ENCODE measurements at regions not wholly inside any gene's neighbourhood (a gene's known extent, or its start where the extent isn't known, plus 50 kb on each side); places are given as distances from the start of the nearest gene placed in this dataset.
"Not testable (repeated sequence)": the region's sequence is repeated elsewhere in the genome, so short reads cannot be mapped to it uniquely, and the experiment has no call there.

GRCh38 chr13:24931450-24932251 lies 164.3 kb upstream of the PABPC3 start:
- DNase-seq (ENCODE audit: low read depth in 1 of 2, low spot score in 1 of 2): no peak

GRCh38 chr13:24933106-24934023 lies 162.6 kb upstream of the PABPC3 start:
- not testable (repeated sequence) for DNase-seq (ENCODE audit: low read depth in 1 of 2, low spot score in 1 of 2)

- not testable (repeated sequence) for DNase-seq (ENCODE audit: low read depth in 1 of 2, low spot score in 1 of 2)
Observed at GRCh38 chr13:24934024-24934385, 161.9 kb upstream of the PABPC3 start.

GRCh38 chr13:24938966-24939365 lies 157.0 kb upstream of the PABPC3 start:
- DNase-seq (ENCODE audit: low read depth in 1 of 2, low spot score in 1 of 2): no peak

- DNase-seq (ENCODE audit: low read depth in 1 of 2, low spot score in 1 of 2): not testable (repeated sequence)
Observed at GRCh38 chr13:24941023-24941713, 154.8 kb upstream of the PABPC3 start.

GRCh38 chr13:24943136-24943535 lies 152.8 kb upstream of the PABPC3 start:
- DNase-seq (ENCODE audit: low read depth in 1 of 2, low spot score in 1 of 2): no peak

GRCh38 chr13:24944073-24944472 lies 151.9 kb upstream of the PABPC3 start:
- not testable (repeated sequence) for DNase-seq (ENCODE audit: low read depth in 1 of 2, low spot score in 1 of 2)

- DNase-seq (ENCODE audit: low read depth in 1 of 2, low spot score in 1 of 2): not testable (repeated sequence)
Observed at GRCh38 chr13:24948977-24949376, 147.0 kb upstream of the PABPC3 start.

GRCh38 chr13:24950611-24951010 lies 145.3 kb upstream of the PABPC3 start:
- not testable (repeated sequence) for DNase-seq (ENCODE audit: low read depth in 1 of 2, low spot score in 1 of 2)

- DNase-seq (ENCODE audit: low read depth in 1 of 2, low spot score in 1 of 2): not testable (repeated sequence)
Observed at GRCh38 chr13:24967970-24968369, 128.0 kb upstream of the PABPC3 start.

- not testable (repeated sequence) for DNase-seq (ENCODE audit: low read depth in 1 of 2, low spot score in 1 of 2)
Observed at GRCh38 chr13:24968416-24968815, 127.5 kb upstream of the PABPC3 start.

- not testable (repeated sequence) for DNase-seq (ENCODE audit: low read depth in 1 of 2, low spot score in 1 of 2)
Observed at GRCh38 chr13:24973102-24973501, 122.8 kb upstream of the PABPC3 start.

- not testable (repeated sequence) for DNase-seq (ENCODE audit: low read depth in 1 of 2, low spot score in 1 of 2)
Observed at GRCh38 chr13:24981181-24981803, 114.6 kb upstream of the PABPC3 start.

- DNase-seq (ENCODE audit: low read depth in 1 of 2, low spot score in 1 of 2): no peak
Observed at GRCh38 chr13:24982333-24982999, 113.5 kb upstream of the PABPC3 start.

GRCh38 chr13:24983094-24983493 lies 112.8 kb upstream of the PABPC3 start:
- DNase-seq (ENCODE audit: low read depth in 1 of 2, low spot score in 1 of 2): no peak

- DNase-seq (ENCODE audit: low read depth in 1 of 2, low spot score in 1 of 2): no peak
Observed at GRCh38 chr13:24984134-24984533, 111.8 kb upstream of the PABPC3 start.

GRCh38 chr13:24985107-24985506 lies 110.8 kb upstream of the PABPC3 start:
- no peak for DNase-seq (ENCODE audit: low read depth in 1 of 2, low spot score in 1 of 2)

- DNase-seq (ENCODE audit: low read depth in 1 of 2, low spot score in 1 of 2): no peak
Observed at GRCh38 chr13:24985896-24986295, 110.0 kb upstream of the PABPC3 start.

GRCh38 chr13:24986826-24987225 lies 109.1 kb upstream of the PABPC3 start:
- no peak for DNase-seq (ENCODE audit: low read depth in 1 of 2, low spot score in 1 of 2)

GRCh38 chr13:24989959-24990358 lies 106.0 kb upstream of the PABPC3 start:
- DNase-seq (ENCODE audit: low read depth in 1 of 2, low spot score in 1 of 2): not testable (repeated sequence)
